Smooth muscle cell (in vitro differentiated cells): ENCODE measurements at regions not wholly inside any gene's neighbourhood (a gene's known extent, or its start where the extent isn't known, plus 50 kb on each side); places are given as distances from the start of the nearest gene placed in this dataset.

ENCODE experiments used
- DNase-seq: peaks from one replicate; lab custom pipeline; 2025; ENCODE audit not compliant: unreplicated experiment; lab: John Stamatoyannopoulos, UW
- H2AFZ ChIP-seq: fragments of 200-600 bp; sonication (generic); 2 replicates; pipeline ENCODE4 v1.6.0; 2016; ENCODE audit warnings: antibody characterized with exemption, low read depth, mild to moderate bottlenecking
- H3F3A ChIP-seq: fragments of 200-600 bp; sonication (generic); 2 replicates; pipeline ENCODE4 v1.6.0; 2017; ENCODE audit warnings: antibody characterized with exemption, low read depth
- H3K27ac ChIP-seq: fragments of 200-600 bp; sonication (generic); 2 replicates; pipeline ENCODE4 v1.5.1; 2016; ENCODE audit warnings: low read depth, mild to moderate bottlenecking
- H3K27me3 ChIP-seq: fragments of 200-600 bp; sonication (generic); 2 replicates; pipeline ENCODE4 v1.6.1; 2016; ENCODE audit warnings: low read depth, mild to moderate bottlenecking
- H3K36me3 ChIP-seq: fragments of 200-600 bp; sonication (generic); 2 replicates; pipeline ENCODE4 v1.5.1; 2016; ENCODE audit warnings: low read depth
- H3K4me1 ChIP-seq: fragments of 200-600 bp; sonication (generic); 2 replicates; pipeline ENCODE4 v1.5.1; 2016; ENCODE audit warnings: low read depth
- H3K4me2 ChIP-seq: fragments of 200-600 bp; sonication (generic); 2 replicates; pipeline ENCODE4 v1.6.0; 2016; ENCODE audit warnings: mild to moderate bottlenecking
- H3K4me3 ChIP-seq: fragments of 200-600 bp; sonication (generic); 2 replicates; pipeline ENCODE4 v1.5.1; 2016; ENCODE audit warnings: mild to moderate bottlenecking
- H3K79me2 ChIP-seq: fragments of 200-600 bp; sonication (generic); 2 replicates; pipeline ENCODE4 v1.6.0; 2016; ENCODE audit warnings: low read depth, mild to moderate bottlenecking
- H3K9ac ChIP-seq: fragments of 200-600 bp; sonication (generic); 2 replicates; pipeline ENCODE4 v1.6.0; 2016; ENCODE audit warnings: low read depth
- H3K9me3 ChIP-seq: fragments of 200-600 bp; sonication (generic); replicated peaks from 2 replicates; pipeline ENCODE4 v1.5.1; 2016; ENCODE audit warnings: low read depth
- H4K20me1 ChIP-seq: fragments of 200-600 bp; sonication (generic); 2 replicates; pipeline ENCODE4 v1.6.0; 2016; ENCODE audit warnings: low read depth
- CTCF ChIP-seq: fragments of 200-600 bp; sonication (generic); IDR thresholded peaks from 2 replicates; pipeline ENCODE4 v1.5.1; 2017; ENCODE audit warnings: borderline replicate concordance, mild to moderate bottlenecking, antibody characterized with exemption; ENCODE audit not compliant: insufficient read depth, poor library complexity, severe bottlenecking
- WGBS: methylation state at CpG from one replicate; pipeline ENCODE4 v1.1.7; 2016; ENCODE audit warnings: low lambda C conversion rate; 5-methylcytosine and 5-hydroxymethylcytosine counted together

GRCh38 chr1:106768501-106768900, 288.0 kb upstream of the PRMT6 start:
- Histone ChIP-seq H3K36me3 (no peaks in the 10 kb centered on the region), H3K27me3 (no peaks in the 10 kb centered on the region), H3F3A (no peaks in the 10 kb centered on the region), H3K4me1 (no peaks in the 10 kb centered on the region), H3K79me2 (no peaks in the 10 kb centered on the region), H3K9ac (no peak overlapping the region), H3K4me3 (no peak overlapping the region), H3K27ac (no peak overlapping the region), H3K9me3 (no peaks in the 10 kb centered on the region), H2AFZ (no peak overlapping the region), H4K20me1 (no peaks in the 10 kb centered on the region), H3K4me2 (no peak overlapping the region)
- no peak for TF ChIP-seq CTCF
- WGBS = 74% methylated on average over 2 of the region's 2 CpGs
- no peak for DNase-seq

- no peak overlapping the region for H3K4me3 ChIP-seq
- H2AFZ ChIP-seq = no peak overlapping the region
- WGBS = 85% methylated on average over 2 of the region's 2 CpGs
- no peak overlapping the region for H3K4me2 ChIP-seq
- H4K20me1 ChIP-seq = no peaks in the 10 kb centered on the region
- no peaks in the 10 kb centered on the region for H3K4me1 ChIP-seq
- H3K9ac ChIP-seq = no peak overlapping the region
- no peak for TF ChIP-seq CTCF
- no peaks in the 10 kb centered on the region for H3K36me3 ChIP-seq
- H3F3A ChIP-seq = no peaks in the 10 kb centered on the region
- H3K27me3 ChIP-seq = no peaks in the 10 kb centered on the region
- H3K27ac ChIP-seq = no peak overlapping the region
- no peaks in the 10 kb centered on the region for H3K9me3 ChIP-seq
- DNase-seq = no peak
- no peaks in the 10 kb centered on the region for H3K79me2 ChIP-seq
These were observed 283.3 kb upstream of the PRMT6 start for GRCh38 chr1:106773206-106773605.

GRCh38 chr1:106780066-106780465, 276.4 kb upstream of the PRMT6 start:
- Histone ChIP-seq H4K20me1 (no peaks in the 10 kb centered on the region), H3K9me3 (no peaks in the 10 kb centered on the region), H3K27ac (no peak overlapping the region), H3K9ac (no peak overlapping the region), H3K4me1 (no peaks in the 10 kb centered on the region), H2AFZ (no peak overlapping the region), H3K4me3 (no peak overlapping the region), H3F3A (no peaks in the 10 kb centered on the region), H3K4me2 (no peak overlapping the region), H3K79me2 (no peaks in the 10 kb centered on the region), H3K36me3 (no peaks in the 10 kb centered on the region), H3K27me3 (no peaks in the 10 kb centered on the region)
- WGBS = 92% methylated on average over 1 of the region's 1 CpG
- no peak for DNase-seq
- no peak for TF ChIP-seq CTCF

- no peak for TF ChIP-seq CTCF
- Histone ChIP-seq H3K27ac (no peak overlapping the region), H3K9me3 (no peaks in the 10 kb centered on the region), H3K36me3 (no peaks in the 10 kb centered on the region), H3K4me2 (no peak overlapping the region), H3F3A (no peaks in the 10 kb centered on the region), H3K79me2 (no peaks in the 10 kb centered on the region), H3K27me3 (no peaks in the 10 kb centered on the region), H4K20me1 (no peaks in the 10 kb centered on the region), H2AFZ (no peak overlapping the region), H3K4me3 (no peak overlapping the region), H3K9ac (no peak overlapping the region), H3K4me1 (no peaks in the 10 kb centered on the region)
- DNase-seq = no peak
- WGBS = 96% methylated on average over 1 of the region's 1 CpG
These were observed 275.5 kb upstream of the PRMT6 start for GRCh38 chr1:106780806-106781569.
